ENCODE measurements at regions not wholly inside any gene's neighbourhood (a gene's known extent, or its start where the extent isn't known, plus 50 kb on each side); places are given as distances from the start of the nearest gene placed in this dataset.
"Not testable (repeated sequence)": the region's sequence is repeated elsewhere in the genome, so short reads cannot be mapped to it uniquely, and the experiment has no call there.

GRCh38 chr2:91422102-91422501 is 2730.6 kb downstream of the RPIA start:
- not testable (repeated sequence) for FAIRE-seq

GRCh38 chr2:91427148-91427547 is 2735.7 kb downstream of the RPIA start:
- not testable (repeated sequence) for FAIRE-seq

More at GRCh38 chr2:91422102-91422501, 2730.6 kb downstream of the RPIA start:
- DNase-seq (ENCODE audit: insufficient read length), result not testable (repeated sequence)

GRCh38 chr2:91441932-91442245 is 2750.4 kb downstream of the RPIA start:
- FAIRE-seq; DNase-seq (ENCODE audit: insufficient read length): not testable (repeated sequence)

More at GRCh38 chr2:91427148-91427547, 2735.7 kb downstream of the RPIA start:
- not testable (repeated sequence) for DNase-seq (ENCODE audit: insufficient read length)

DNA sequence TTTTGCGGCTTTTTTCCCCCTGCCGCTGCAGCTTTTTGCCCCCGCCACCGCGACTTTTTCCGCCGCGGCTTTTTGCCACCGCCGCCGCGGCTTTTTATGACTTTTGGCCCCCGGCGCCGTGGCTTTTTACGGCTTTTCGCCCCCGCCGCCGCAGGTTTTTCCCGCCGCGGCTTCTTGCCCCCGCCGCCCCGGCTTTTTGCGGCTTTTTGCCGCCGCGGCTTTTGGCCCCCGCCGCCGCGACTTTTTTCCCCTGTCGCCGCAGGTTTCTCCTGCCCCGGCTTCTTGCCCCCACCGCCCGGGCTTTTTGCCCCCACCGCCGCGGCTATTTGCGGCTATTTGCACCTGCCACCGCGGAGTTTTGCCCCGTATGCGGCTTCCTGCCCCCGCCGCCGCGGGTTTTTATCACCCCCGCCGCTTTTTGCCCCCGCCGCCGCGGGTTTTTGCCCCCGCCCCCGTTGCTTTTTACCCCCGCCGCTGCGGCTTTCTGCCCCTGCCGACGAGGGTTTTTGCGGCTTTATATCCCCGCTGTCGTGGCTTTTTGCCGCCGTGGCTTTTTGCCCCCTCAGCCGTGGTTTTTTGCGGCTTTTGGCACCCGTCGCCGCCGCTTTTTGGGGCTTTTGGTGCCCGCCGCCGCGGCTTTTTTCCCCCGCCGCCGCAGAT is 2750.9 kb downstream of the RPIA start:
- peak; percentile 22 for DNase-seq (ENCODE audit: insufficient read length)
- TF ChIP-seq POLR2A (IDR thresholded peaks at IDR 0.05; ENCODE audit: low read depth, low read length) (no peak), POLR2AphosphoS5 (IDR thresholded peaks at IDR 0.05; ENCODE audit: low read depth, low read length) (no peak), TAF1 (IDR thresholded peaks at IDR 0.05; ENCODE audit: borderline replicate concordance, low read depth, low read length) (no peak)
- no peak for FAIRE-seq

DNA sequence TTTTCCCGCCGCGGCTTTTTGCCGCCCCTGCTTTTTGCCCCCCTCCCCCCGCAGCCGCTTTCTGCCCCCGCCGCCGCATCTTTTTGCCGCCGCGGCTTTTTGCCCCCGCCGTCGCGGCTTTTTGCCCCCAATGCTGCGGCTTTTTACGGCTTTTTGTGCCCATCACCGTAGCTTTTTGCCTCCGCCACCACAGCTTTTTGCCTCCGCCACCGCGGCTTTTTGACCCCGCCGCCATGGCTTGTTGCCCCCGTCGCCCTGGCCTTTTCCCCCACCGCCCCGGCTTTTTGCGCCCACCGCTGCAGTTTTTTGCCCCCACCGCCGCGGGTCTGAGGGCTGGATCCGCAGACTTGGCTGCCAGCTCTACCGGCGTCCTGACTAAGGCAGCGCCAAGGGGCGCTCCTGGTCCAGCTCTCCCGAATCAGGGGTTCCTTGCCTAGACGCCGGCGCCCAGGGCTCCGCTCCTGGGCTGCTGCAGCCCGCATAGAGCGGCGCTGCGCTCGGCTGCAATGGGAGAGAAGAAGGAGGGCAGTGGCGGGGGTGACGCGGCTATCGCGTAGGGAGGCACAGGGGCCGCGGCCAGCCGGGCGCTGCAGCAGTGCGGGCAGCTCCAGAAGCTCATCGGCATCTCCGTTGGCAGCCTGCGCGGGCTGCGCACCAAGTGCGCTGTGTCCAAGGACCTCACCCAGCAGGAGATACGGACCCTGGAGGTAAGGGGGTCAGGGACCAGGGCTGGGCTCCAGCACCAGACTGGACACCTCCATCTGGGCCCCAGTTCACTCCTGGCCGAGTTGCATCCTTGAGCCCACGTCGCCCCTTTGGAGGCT is 2751.6 kb downstream of the RPIA start:
- FAIRE-seq; DNase-seq (ENCODE audit: insufficient read length): not testable (repeated sequence)

DNA sequence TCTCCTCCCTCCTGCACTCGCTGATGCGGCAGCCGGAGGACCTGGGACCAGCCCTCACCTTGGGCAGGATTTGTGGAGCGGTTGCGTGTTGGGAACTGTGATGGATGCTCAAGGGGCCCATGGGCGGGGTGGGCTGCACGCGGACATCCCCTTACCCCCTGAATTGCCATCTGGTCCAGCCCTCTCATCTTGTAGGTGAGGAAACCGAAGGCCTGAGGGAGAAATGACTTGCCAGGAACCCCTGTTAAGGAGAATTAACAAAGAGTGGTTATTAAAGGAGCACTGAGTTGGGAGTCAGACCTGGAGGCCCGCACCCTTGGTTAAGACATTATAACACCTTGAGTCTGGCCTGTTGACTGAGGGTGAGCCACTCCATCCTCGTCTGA is 2752.2 kb downstream of the RPIA start:
- DNase-seq (ENCODE audit: insufficient read length); FAIRE-seq: not testable (repeated sequence)

DNA sequence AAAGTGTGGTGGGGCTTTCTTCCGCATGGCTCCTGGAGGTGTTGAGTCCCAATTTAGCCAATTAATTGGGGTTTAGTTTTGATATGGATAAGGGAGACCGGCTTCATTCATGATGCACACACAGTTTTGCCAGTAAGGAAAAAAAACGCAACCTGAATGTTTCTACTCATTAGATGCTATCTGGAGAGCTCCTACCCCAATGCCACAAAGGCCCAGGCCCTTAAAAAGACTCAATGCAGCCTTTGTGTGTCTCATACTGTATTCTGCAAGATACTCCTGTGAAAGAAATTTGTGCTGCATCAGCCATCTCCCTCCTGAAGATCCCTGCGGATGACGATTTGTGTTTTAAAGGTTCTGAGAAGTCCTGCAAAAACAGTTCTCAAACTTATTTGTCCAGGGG is 2754.2 kb downstream of the RPIA start:
- not testable (repeated sequence) for FAIRE-seq; DNase-seq (ENCODE audit: insufficient read length)

GRCh38 chr2:91446489-91446888 is 2755.0 kb downstream of the RPIA start:
- not testable (repeated sequence) for DNase-seq (ENCODE audit: insufficient read length); FAIRE-seq

- not testable (repeated sequence) for DNase-seq (ENCODE audit: insufficient read length); FAIRE-seq
These were observed 2755.4 kb downstream of the RPIA start for GRCh38 chr2:91446915-91447314.

GRCh38 chr2:91447508-91447907 is 2756.0 kb downstream of the RPIA start:
- not testable (repeated sequence) for FAIRE-seq; DNase-seq (ENCODE audit: insufficient read length)

- not testable (repeated sequence) for DNase-seq (ENCODE audit: insufficient read length); FAIRE-seq
These were observed 2770.8 kb downstream of the RPIA start for GRCh38 chr2:91462292-91462691.

GRCh38 chr2:91463007-91463406 is 2771.5 kb downstream of the RPIA start:
- FAIRE-seq; DNase-seq (ENCODE audit: insufficient read length): not testable (repeated sequence)

- DNase-seq (ENCODE audit: insufficient read length); FAIRE-seq: not testable (repeated sequence)
These were observed 2775.4 kb downstream of the RPIA start for GRCh38 chr2:91466780-91467363.

DNA sequence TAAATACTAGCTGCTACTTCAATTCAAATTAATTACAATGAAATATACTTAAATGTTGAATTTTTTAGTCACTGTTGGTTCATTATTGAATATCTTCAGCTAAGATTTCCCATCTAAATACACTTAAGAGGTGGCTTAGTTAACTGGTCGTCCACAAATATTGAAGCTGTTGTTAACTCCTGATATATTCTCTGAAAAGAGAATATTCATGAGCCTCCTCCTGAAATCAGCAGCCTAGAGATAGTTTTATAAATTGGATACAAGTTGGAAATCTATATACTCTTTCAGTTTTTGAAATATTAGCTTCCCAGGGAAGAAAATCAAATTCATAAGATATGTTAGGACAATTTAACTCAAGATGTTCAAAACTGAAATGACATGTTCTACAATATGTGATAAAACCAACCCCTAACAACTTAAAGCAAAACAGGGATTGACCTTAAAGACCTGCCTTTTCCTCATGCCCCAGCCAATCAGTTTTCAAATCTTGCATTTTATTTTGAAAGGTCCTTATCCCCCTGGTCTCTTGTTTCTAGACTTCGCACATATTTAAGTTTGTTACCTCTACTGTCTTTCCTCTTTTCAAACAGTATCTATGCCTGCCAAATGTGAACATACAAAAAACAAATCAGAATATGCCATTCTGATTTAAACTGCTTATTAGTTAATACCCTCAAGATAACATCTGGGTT is 2784.9 kb downstream of the RPIA start:
- not testable (repeated sequence) for FAIRE-seq; DNase-seq (ENCODE audit: insufficient read length)

GRCh38 chr2:91476936-91477246 is 2785.4 kb downstream of the RPIA start:
- not testable (repeated sequence) for DNase-seq (ENCODE audit: insufficient read length); FAIRE-seq

GRCh38 chr2:91477291-91477690 is 2785.8 kb downstream of the RPIA start:
- not testable (repeated sequence) for DNase-seq (ENCODE audit: insufficient read length); FAIRE-seq

Measured in GM12892 (cell line).